PFSK-1 (cell line): ENCODE measurements at regions not wholly inside any gene's neighbourhood (a gene's known extent, or its start where the extent isn't known, plus 50 kb on each side); places are given as distances from the start of the nearest gene placed in this dataset.

Experiments used
- FOXP2 ChIP-seq: optimal IDR thresholded peaks from 2 replicates; pipeline ENCODE3; 2011; ENCODE audit warnings: borderline replicate concordance, control low read depth, inconsistent platforms; ENCODE audit not compliant: insufficient read depth; ENCODE audit errors: extremely low read length, extremely low read depth
- POLR2AphosphoS5 ChIP-seq: IDR thresholded peaks from 2 replicates; pipeline ENCODE4 v1.6.1; 2012; ENCODE audit warnings: low read depth, mild to moderate bottlenecking, control low read depth, low read length, moderate library complexity
- SIN3A ChIP-seq: IDR thresholded peaks from 2 replicates; pipeline ENCODE4 v1.6.1; 2012; ENCODE audit warnings: mild to moderate bottlenecking, low read length, moderate library complexity, borderline replicate concordance; ENCODE audit not compliant: insufficient read depth
- TAF1 ChIP-seq: IDR thresholded peaks from 2 replicates; pipeline ENCODE4 v1.6.1; 2012; ENCODE audit warnings: low read length, control low read depth, borderline replicate concordance; ENCODE audit not compliant: insufficient read depth
- TF ChIP-seq, protein P1 (sequence below), 2 experiments: IDR thresholded peaks; 2 replicates each; pipeline versions ENCODE4 v1.6.1 to v1.8.0; 2011 to 2012; ENCODE audit warnings: low read depth in 2 of 2, low read length in 2 of 2, control low read depth in 1 of 2, inconsistent platforms in 1 of 2, mild to moderate bottlenecking in 1 of 2, moderate library complexity in 1 of 2; ENCODE audit not compliant: insufficient read depth in 1 of 2

- TF ChIP-seq, protein P1, sequence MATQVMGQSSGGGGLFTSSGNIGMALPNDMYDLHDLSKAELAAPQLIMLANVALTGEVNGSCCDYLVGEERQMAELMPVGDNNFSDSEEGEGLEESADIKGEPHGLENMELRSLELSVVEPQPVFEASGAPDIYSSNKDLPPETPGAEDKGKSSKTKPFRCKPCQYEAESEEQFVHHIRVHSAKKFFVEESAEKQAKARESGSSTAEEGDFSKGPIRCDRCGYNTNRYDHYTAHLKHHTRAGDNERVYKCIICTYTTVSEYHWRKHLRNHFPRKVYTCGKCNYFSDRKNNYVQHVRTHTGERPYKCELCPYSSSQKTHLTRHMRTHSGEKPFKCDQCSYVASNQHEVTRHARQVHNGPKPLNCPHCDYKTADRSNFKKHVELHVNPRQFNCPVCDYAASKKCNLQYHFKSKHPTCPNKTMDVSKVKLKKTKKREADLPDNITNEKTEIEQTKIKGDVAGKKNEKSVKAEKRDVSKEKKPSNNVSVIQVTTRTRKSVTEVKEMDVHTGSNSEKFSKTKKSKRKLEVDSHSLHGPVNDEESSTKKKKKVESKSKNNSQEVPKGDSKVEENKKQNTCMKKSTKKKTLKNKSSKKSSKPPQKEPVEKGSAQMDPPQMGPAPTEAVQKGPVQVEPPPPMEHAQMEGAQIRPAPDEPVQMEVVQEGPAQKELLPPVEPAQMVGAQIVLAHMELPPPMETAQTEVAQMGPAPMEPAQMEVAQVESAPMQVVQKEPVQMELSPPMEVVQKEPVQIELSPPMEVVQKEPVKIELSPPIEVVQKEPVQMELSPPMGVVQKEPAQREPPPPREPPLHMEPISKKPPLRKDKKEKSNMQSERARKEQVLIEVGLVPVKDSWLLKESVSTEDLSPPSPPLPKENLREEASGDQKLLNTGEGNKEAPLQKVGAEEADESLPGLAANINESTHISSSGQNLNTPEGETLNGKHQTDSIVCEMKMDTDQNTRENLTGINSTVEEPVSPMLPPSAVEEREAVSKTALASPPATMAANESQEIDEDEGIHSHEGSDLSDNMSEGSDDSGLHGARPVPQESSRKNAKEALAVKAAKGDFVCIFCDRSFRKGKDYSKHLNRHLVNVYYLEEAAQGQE (IDR thresholded peaks at IDR 0.05; ENCODE audit: insufficient read depth in 1 of 2, low read depth in 2 of 2, low read length in 2 of 2): no peak
- TF ChIP-seq FOXP2 (no peak), TAF1 (no peak), SIN3A (no peak), POLR2AphosphoS5 (no peak)
These were observed 649.2 kb downstream of the METTL4 start for GRCh38 chr18:1922066-1922465.

DNA sequence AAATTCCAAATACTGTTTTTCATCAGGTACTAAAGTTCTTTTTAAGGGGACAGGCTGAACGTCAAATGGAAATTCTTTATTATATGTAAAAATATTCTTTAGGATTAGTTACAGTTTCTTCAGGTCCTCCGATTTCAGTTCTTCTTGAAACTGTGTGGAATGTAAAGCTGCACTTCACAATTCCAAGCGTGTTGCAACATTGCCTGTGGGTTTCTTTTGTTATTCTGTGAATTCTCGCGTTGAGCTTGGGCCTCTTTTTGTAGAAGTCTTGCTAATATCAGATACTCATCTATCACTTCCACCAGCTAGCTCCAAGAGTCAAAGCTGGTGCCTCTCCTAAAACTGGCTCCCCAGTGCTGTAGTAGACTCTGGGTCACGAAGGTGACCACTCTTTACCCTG, 642.6 kb downstream of the METTL4 start:
- no peak for TF ChIP-seq TAF1
- TF ChIP-seq, protein P1 (IDR thresholded peaks at IDR 0.05; ENCODE audit: insufficient read depth in 1 of 2, low read depth in 2 of 2, low read length in 2 of 2): no peak
- TF ChIP-seq SIN3A: no peak
- no peak for TF ChIP-seq POLR2AphosphoS5
- TF ChIP-seq FOXP2: no peak

DNA sequence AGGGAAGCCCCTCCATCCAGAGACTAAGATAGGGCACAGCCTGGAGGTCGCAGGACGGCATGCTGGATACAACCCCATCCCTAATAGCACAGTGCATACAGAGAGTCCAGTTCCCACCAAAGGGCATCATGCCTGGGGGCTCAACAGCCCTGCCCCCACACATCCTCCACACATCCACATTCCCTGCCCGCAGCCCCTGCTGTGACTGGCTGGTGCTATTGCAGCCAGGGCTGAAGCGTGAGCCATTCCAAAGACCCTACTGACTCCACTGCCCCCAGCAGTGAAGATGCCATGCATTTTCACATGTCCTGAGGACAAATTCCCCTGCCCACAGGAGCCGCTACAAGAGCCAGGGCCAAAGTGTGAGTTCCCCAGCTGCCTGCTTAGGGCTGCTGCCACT, 641.6 kb downstream of the METTL4 start:
- TF ChIP-seq SIN3A (no peak), TAF1 (no peak), FOXP2 (no peak), POLR2AphosphoS5 (no peak)
- TF ChIP-seq, protein P1 (IDR thresholded peaks at IDR 0.05; ENCODE audit: insufficient read depth in 1 of 2, low read depth in 2 of 2, low read length in 2 of 2): no peak

DNA sequence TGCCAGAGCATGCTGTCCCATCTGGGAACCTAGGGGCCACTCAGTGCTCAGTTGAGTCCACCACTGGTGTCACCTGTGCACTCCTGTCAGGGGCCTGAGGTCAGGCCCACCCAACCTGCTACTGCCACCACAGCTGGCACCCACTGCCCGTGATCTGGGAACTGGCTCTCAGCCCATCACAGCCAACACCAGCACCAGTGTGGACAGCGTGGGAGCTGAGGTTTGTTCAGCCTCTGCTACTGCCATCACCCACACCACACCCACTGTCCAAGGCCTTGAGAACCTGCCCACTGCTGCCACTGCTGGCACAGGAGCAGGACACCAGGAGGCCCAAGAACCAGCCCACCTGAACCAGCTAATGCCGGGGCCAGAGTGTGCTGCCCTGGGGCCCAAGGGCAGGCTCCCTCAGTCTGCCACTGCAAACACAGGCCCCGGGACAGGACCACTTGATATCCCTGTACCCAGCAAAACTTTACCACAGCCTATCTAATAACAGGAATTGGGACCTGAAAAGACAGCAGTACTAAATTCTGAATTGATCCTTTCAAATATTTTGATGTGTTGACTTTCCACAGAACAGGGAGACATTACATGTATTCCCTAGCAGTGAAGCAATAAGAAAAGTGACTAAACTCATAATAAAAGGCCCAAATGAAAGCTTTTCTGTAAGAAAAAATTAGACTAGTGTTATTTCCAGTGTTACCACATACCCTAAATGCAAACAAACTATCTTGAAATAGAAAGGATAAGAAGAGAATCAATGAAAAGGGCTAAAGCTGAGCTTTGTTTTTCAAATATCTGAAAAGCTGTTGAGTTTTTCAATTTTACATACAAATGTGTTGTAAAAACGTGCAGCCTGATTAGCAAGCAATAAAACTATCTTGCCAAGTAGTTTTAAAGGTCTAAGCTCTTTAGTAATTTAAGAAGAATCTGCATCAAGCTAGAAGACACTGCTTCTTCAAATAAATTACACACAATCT, 640.7 kb downstream of the METTL4 start:
- TF ChIP-seq, protein P1 (IDR thresholded peaks at IDR 0.05; ENCODE audit: insufficient read depth in 1 of 2, low read depth in 2 of 2, low read length in 2 of 2): no peak
- no peak for TF ChIP-seq SIN3A
- no peak for TF ChIP-seq POLR2AphosphoS5
- no peak for TF ChIP-seq TAF1
- no peak for TF ChIP-seq FOXP2
